ENCODE measurements at regions not wholly inside any gene's neighbourhood (a gene's known extent, or its start where the extent isn't known, plus 50 kb on each side); places are given as distances from the start of the nearest gene placed in this dataset.

DNA sequence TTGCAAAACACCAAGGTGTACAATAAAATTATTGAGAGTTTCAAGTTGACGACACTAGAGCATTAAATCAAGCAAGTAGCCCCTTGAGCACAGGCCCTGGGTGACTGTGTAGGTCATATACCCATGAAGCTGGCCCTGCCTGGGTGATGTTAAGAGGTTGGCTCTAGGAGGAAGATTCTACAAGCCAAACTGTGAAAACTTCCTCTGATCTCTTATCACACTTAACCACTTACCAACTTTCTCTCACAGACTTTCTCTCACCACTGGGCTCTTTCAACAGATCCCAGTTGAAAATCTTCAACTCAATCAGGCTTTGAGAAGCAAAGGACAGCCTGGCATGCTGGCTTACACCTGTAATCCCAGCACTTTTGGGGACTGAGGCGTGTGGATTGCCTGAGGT lies 186.9 kb upstream of the BTG1 start:
- no peak for TF ChIP-seq EZH2 (optimal IDR thresholded peaks at IDR 0.05; ENCODE audit: low read depth, low read length)
- TF ChIP-seq, protein P1, sequence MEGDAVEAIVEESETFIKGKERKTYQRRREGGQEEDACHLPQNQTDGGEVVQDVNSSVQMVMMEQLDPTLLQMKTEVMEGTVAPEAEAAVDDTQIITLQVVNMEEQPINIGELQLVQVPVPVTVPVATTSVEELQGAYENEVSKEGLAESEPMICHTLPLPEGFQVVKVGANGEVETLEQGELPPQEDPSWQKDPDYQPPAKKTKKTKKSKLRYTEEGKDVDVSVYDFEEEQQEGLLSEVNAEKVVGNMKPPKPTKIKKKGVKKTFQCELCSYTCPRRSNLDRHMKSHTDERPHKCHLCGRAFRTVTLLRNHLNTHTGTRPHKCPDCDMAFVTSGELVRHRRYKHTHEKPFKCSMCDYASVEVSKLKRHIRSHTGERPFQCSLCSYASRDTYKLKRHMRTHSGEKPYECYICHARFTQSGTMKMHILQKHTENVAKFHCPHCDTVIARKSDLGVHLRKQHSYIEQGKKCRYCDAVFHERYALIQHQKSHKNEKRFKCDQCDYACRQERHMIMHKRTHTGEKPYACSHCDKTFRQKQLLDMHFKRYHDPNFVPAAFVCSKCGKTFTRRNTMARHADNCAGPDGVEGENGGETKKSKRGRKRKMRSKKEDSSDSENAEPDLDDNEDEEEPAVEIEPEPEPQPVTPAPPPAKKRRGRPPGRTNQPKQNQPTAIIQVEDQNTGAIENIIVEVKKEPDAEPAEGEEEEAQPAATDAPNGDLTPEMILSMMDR (IDR thresholded peaks at IDR 0.05; ENCODE audit: low read length): no peak
- TF ChIP-seq EZH2phosphoT487 (IDR thresholded peaks at IDR 0.05; ENCODE audit: low read length): no peak
